Activated T-helper 1 cell treated with anti-CD3 and anti-CD28 coated beads, Interleukin-2, amount 50 U/mL, for 16 hours (primary cell): ENCODE measurements at regions not wholly inside any gene's neighbourhood (a gene's known extent, or its start where the extent isn't known, plus 50 kb on each side); places are given as distances from the start of the nearest gene placed in this dataset.

Experiments
- DNase-seq, 2 donors: peaks; one replicate each; pipeline ENCODE4 v3.0.0-alpha.2; 2020; ENCODE audit warnings: low read depth in 1 of 2, low spot score in 1 of 2

- no peak for DNase-seq
These were observed 536.5 kb upstream of the MARCKS start for GRCh38 chr6:113320653-113321052.

GRCh38 chr6:113326781-113327180 is 530.4 kb upstream of the MARCKS start:
- DNase-seq: no peak

DNA sequence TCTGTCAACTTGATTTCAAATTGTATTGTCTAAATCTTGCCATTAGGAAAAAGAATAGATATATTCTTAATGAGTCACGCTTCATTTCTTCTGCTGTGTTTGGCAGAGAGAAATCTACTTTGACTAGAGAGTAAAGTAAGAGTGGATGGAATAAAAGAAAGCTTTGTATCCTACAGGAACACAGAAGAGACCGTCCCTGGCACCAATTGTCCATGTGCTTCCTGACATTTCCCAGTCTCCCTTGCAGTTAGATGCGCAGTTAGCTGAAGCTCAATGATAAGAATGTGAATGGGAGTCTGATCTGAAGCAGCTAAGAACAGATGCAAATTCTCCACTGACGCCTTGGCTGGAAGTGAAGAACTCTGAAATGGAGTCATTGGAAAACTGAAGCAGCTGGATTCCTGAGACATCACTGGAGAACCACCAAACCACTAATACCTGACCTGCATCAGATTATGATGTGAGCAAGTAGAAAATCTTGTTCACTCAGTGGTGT is 528.2 kb upstream of the MARCKS start:
- DNase-seq: no peak

GRCh38 chr6:113329942-113330635 is 527.1 kb upstream of the MARCKS start:
- DNase-seq: no peak

- no peak for DNase-seq
These were observed 526.6 kb upstream of the MARCKS start for GRCh38 chr6:113330636-113330946.

DNA sequence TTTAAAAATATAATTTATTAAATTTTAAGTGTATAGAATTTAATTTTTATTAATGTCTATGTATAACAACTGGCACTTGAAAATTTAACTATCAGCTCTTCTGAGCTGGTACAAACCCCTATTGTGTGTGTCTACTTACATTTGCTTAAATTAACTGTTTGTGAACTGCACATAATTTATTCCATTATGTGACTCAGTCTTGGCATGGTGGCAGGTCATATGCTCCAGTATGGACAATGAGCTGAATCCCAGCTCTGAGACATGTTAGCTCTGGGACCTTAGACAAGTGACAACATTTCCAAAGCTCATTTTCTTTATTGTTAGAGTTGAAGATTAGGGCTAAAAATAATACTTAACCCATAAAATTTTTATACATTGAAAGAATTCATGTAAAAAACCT is 526.1 kb upstream of the MARCKS start:
- no peak for DNase-seq

- DNase-seq: no peak
These were observed 518.5 kb upstream of the MARCKS start for GRCh38 chr6:113338644-113339043.

- DNase-seq: no peak
These were observed 517.9 kb upstream of the MARCKS start for GRCh38 chr6:113339209-113339608.

GRCh38 chr6:113340371-113340770 is 516.8 kb upstream of the MARCKS start:
- no peak for DNase-seq

DNA sequence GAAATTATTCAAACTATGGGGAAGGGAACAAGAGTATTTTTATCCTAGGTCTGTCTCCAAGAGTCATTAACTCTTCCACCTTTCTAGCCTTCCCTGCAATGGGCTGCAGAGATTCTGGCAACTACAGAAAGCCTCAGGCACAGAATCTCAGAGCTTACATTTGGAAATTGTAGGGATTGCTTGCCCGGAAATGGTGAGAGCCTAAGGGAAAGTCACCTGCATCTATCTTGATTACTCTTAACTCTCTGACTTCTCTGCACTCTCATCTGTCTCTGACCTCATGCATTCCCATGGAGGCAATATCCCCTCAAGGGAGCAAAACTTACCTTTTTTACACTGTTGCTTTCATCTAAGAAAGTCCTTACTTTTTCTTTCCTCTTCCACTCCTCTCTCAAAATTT is 513.2 kb upstream of the MARCKS start:
- no peak for DNase-seq

GRCh38 chr6:113344969-113345368 is 512.2 kb upstream of the MARCKS start:
- DNase-seq: no peak

GRCh38 chr6:113347436-113347835 is 509.7 kb upstream of the MARCKS start:
- DNase-seq: no peak

DNA sequence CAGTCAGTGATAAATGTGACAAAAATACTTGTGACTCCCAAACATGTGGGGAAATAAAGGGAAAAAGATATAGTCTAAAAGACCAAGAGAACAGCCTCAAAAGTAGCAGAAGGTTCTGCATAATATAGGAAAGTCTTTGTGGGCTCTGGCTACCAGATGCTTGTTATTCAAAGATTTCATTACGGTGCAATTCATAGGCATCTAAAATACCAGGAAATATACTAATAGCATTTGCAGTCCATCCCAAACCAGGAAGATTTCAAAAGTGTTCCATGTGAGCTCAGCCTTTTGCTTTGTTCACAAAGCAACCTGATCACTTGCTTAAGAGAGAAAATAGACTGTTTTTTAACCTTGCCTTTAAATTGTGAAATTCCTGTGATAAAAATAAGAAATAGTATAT is 506.7 kb upstream of the MARCKS start:
- no peak for DNase-seq

DNA sequence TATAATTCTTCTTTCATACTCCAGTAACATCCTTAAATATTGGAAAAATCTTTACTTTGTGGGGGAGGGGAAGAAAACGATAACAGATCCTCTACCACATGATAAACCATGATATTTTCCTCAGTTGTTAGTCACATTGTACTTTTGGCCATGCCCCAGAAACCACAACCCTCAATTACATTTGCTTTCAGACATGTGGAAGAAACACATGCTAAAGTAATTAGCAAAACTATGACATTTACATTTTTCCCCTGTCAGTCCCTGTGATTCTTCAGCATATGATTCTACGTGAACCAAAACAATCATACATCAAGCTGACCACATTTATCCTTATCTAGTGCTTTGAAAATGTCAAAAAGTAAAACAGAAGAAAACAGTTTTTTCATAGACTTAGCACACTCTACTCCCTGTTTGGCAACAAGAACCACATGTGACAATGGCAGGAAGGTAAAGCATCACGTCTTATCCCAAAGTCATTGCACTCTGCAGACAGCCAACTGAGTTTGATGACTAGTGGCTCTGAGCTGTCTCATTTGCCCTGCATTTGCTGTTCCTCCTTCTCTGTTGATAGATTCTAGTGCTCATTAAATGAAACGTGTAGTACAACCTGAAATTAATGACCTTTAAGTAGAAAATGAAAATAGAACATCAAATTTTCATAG is 505.8 kb upstream of the MARCKS start:
- DNase-seq: no peak

- no peak for DNase-seq
These were observed 504.9 kb upstream of the MARCKS start for GRCh38 chr6:113352029-113352801.

GRCh38 chr6:113352831-113353230 is 504.3 kb upstream of the MARCKS start:
- no peak for DNase-seq

GRCh38 chr6:113353392-113353791 is 503.8 kb upstream of the MARCKS start:
- DNase-seq: no peak

- DNase-seq: no peak
These were observed 502.8 kb upstream of the MARCKS start for GRCh38 chr6:113354204-113354895.

GRCh38 chr6:113356139-113356538 is 501.0 kb upstream of the MARCKS start:
- no peak for DNase-seq

DNA sequence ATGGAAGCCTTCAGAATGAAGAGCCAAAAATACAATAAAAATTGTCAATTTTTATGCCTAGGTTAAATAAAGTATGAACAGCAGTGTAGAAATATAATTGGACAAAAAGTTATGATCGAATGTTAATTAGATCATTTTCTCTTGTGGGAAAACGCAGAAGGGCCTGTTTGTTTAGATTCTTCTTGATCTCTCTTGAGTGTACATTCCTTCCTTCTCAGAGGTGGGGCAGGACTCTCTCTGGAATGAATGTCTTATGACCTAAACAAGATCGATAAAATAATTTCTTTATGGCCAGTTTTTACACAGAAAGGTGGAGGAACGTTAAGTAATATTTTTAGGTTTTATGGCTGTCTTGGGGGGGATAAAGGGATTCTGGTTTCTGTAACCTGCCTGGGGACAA is 500.1 kb upstream of the MARCKS start:
- DNase-seq: no peak

DNA sequence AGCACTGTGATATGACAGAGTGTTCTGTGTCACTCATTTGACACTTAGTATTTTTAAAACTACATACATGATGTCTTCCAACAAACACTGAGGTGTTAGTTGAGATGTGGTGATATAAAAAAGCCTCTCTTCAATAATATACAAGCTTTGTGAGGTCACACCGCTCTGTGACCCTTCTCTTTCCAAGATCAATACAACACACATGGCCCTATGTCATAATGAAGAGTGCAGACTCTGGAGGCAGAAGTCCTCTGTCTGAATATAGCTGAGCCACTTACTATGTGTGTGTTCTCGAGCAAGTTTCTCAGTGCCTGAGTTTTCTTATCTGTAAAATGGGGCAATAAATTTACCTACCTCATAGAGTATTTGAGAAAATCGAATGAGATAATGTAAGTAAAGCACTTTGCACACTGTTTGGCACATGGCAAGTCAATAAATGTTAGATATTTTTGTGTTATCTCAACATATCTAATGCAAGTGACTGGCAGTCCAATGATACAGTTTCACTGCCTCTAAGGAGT is 499.0 kb upstream of the MARCKS start:
- no peak for DNase-seq
